HepG2 (cell line): ENCODE measurements at regions not wholly inside any gene's neighbourhood (a gene's known extent, or its start where the extent isn't known, plus 50 kb on each side); places are given as distances from the start of the nearest gene placed in this dataset.

Experiments
- ATAC-seq: fragments of 200-7000 bp; cut with Tn5 transposase; 3 replicates; pipeline ENCODE4 v1.9.1; 2020; ENCODE audit warnings: mild to moderate bottlenecking, moderate library complexity
- BruUV-seq: library from RNA; stranded (reverse); fragments of 400-500 nt; replicated peaks from 2 replicates; lab custom pipeline; 2021; lab: Mats Ljungman, UMichigan
- CTCF ChIA-PET: fragments of 300-600 bp; formaldehyde crosslinking; extraction: SDS; loops from one replicate; lab custom pipeline; 2021; ENCODE audit warnings: low total read pairs, inconsistent platforms, low intra/inter-chr PET ratio; lab: Yijun Ruan, JAX
- POLR2A ChIA-PET: fragments of 350-600 bp; sonication (Branson Sonifier 250); formaldehyde crosslinking; loops from one replicate; lab custom pipeline; 2020; ENCODE audit warnings: antibody characterized with exemption, inconsistent platforms; lab: Yijun Ruan, JAX
- DNase-seq: peaks from one replicate; pipeline ENCODE4 v3.0.0-alpha.2; 2015; ENCODE audit warnings: low spot score
- FAIRE-seq: peaks from 3 replicates; lab custom pipeline; 2011; peaks lifted over from hg19 to GRCh38; lab: Jason Lieb, UNC
- H2AFZ ChIP-seq: one replicate; pipeline ENCODE4 v1.6.1; 2011; ENCODE audit warnings: low read length, inconsistent platforms
- H3K27ac ChIP-seq: fragments of 300-600 bp; 3 replicates; pipeline ENCODE4 v1.8.0; 2011; ENCODE audit warnings: mixed run types, mild to moderate bottlenecking, mixed read lengths, low read length, inconsistent platforms; ENCODE audit not compliant: insufficient read depth; ENCODE audit errors: extremely low read length
- H3K27me3 ChIP-seq, 2 experiments: fragments of 200-600 bp in 1 of 2; 2 replicates in 1 of 2; 3 replicates in 1 of 2; pipeline versions ENCODE4 v1.6.0 to v1.8.0; 2011; ENCODE audit warnings: low read length in 2 of 2, mild to moderate bottlenecking in 2 of 2, moderate library complexity in 2 of 2, inconsistent platforms in 1 of 2; ENCODE audit not compliant: insufficient read depth in 2 of 2, control insufficient read depth in 1 of 2
- H3K36me3 ChIP-seq, 2 experiments: fragments of 200-600 bp in 1 of 2; replicated peaks in 1 of 2; 2 replicates in 1 of 2; 3 replicates in 1 of 2; pipeline versions ENCODE4 v1.5.1 to v1.8.0; 2011; ENCODE audit warnings: low read length in 2 of 2, inconsistent platforms in 1 of 2; ENCODE audit not compliant: insufficient read depth in 2 of 2, control insufficient read depth in 1 of 2
- H3K4me1 ChIP-seq: 2 replicates; pipeline ENCODE4 v1.5.1; 2012; ENCODE audit warnings: low read length, inconsistent platforms; ENCODE audit not compliant: insufficient read depth
- H3K4me2 ChIP-seq: 2 replicates; pipeline ENCODE4 v1.6.0; 2011; ENCODE audit warnings: low read depth, low read length, inconsistent platforms
- H3K4me3 ChIP-seq, 3 experiments: fragments of 200-600 bp in 1 of 3; sonication (generic), shearing (Covaris generic) in 1 of 3; replicated peaks in 1 of 3; 2 replicates each; pipeline ENCODE4 v1.5.1; 2011 to 2016; ENCODE audit warnings: low read length in 3 of 3, inconsistent platforms in 2 of 3, low read depth in 2 of 3, mild to moderate bottlenecking in 2 of 3, control low read depth in 1 of 3, mixed read lengths in 1 of 3; ENCODE audit not compliant: insufficient read depth in 1 of 3
- H3K79me2 ChIP-seq: one replicate; pipeline ENCODE4 v1.6.1; 2011; ENCODE audit warnings: low read length, inconsistent platforms; ENCODE audit not compliant: insufficient read depth
- H3K9ac ChIP-seq: 2 replicates; pipeline ENCODE4 v1.6.0; 2011; ENCODE audit warnings: mild to moderate bottlenecking, low read depth, low read length, inconsistent platforms; ENCODE audit not compliant: insufficient read depth
- H3K9me3 ChIP-seq: 2 replicates; pipeline ENCODE4 v1.5.1; 2012; ENCODE audit warnings: mild to moderate bottlenecking, low read length
- H4K20me1 ChIP-seq: 2 replicates; pipeline ENCODE4 v1.6.0; 2011; ENCODE audit warnings: inconsistent platforms, mild to moderate bottlenecking, low read length, moderate library complexity; ENCODE audit not compliant: insufficient read depth
- CHCHD3 ChIP-seq: sonication (generic); formaldehyde crosslinking; IDR thresholded peaks from 2 replicates; pipeline ENCODE4 v1.8.0; 2022; ENCODE audit warnings: mild to moderate bottlenecking, missing genetic modification reagents, moderate library complexity
- ESRRA ChIP-seq: sonication (generic); formaldehyde crosslinking; IDR thresholded peaks from 2 replicates; pipeline ENCODE4 v1.5.1; 2020; ENCODE audit warnings: mild to moderate bottlenecking, low read depth, missing genetic modification reagents
- GABPA ChIP-seq, 2 experiments: IDR thresholded peaks; 2 replicates each; pipeline ENCODE4 v1.6.1; 2011 to 2016; ENCODE audit warnings: low read depth in 2 of 2, low read length in 1 of 2, missing biosample characterization in 1 of 2, missing genetic modification characterization in 1 of 2
- GZF1 ChIP-seq: sonication (generic); formaldehyde crosslinking; IDR thresholded peaks from 2 replicates; pipeline ENCODE4 v1.5.1; 2020; ENCODE audit warnings: mild to moderate bottlenecking, missing genetic modification reagents
- KDM3A ChIP-seq: IDR thresholded peaks from 2 replicates; pipeline ENCODE4 v1.6.1; 2018; ENCODE audit warnings: low read depth, missing compliant biosample characterization
- NONO ChIP-seq, 2 experiments: fragments of 450-650 bp in 1 of 2; sonication (generic) in 1 of 2; formaldehyde crosslinking in 1 of 2; IDR thresholded peaks in 1 of 2; conservative IDR thresholded peaks in 1 of 2; 2 replicates each; pipeline versions ENCODE4 v1.6.1 to v1.8.0; 2017 to 2022; ENCODE audit warnings: mild to moderate bottlenecking in 1 of 2, missing genetic modification reagents in 1 of 2, moderate library complexity in 1 of 2
- PCBP1 ChIP-seq: fragments of 200-400 bp; formaldehyde crosslinking; IDR thresholded peaks from 2 replicates; pipeline ENCODE4 v1.6.1; 2017; ENCODE audit warnings: mild to moderate bottlenecking, low read depth, low read length, borderline replicate concordance
- SALL1 ChIP-seq: sonication (generic); formaldehyde crosslinking; IDR thresholded peaks from 2 replicates; pipeline ENCODE4 v1.8.0; 2022; ENCODE audit warnings: mild to moderate bottlenecking, missing genetic modification reagents
- SIX1 ChIP-seq: sonication (generic); formaldehyde crosslinking; IDR thresholded peaks from 2 replicates; pipeline ENCODE4 v1.4.0; 2020; ENCODE audit warnings: missing genetic modification reagents, borderline replicate concordance
- ZNF10 ChIP-seq: sonication (generic); formaldehyde crosslinking; IDR thresholded peaks from 2 replicates; pipeline ENCODE4 v1.4.0; 2020; ENCODE audit warnings: mild to moderate bottlenecking, low read depth, missing genetic modification reagents, borderline replicate concordance
- ZNF282 ChIP-seq: fragments of 450-650 bp; IDR thresholded peaks from 2 replicates; pipeline ENCODE4 v1.6.1; 2018; ENCODE audit not compliant: partially characterized antibody
- ZNF446 ChIP-seq: sonication (generic); formaldehyde crosslinking; IDR thresholded peaks from 2 replicates; pipeline ENCODE4 v1.5.0; 2020; ENCODE audit warnings: mild to moderate bottlenecking, missing genetic modification reagents
- ZNF615 ChIP-seq: sonication (generic); formaldehyde crosslinking; IDR thresholded peaks from 2 replicates; pipeline ENCODE4 v1.5.0; 2020; ENCODE audit warnings: mild to moderate bottlenecking, missing genetic modification reagents, borderline replicate concordance
- WGBS: methylation state at CpG from one replicate; pipeline ENCODE4 v1.1.6; 2017; ENCODE audit warnings: low lambda C conversion rate; 5-methylcytosine and 5-hydroxymethylcytosine counted together
- in situ Hi-C: cut with HindIII; loops from 2 replicates; pipeline ENCODE4 v1.10.0; 2017; ENCODE audit warnings: low pct_unique_long_range_greater_than_20kb; ENCODE audit not compliant: extremely low pct_ligation_motif_present
- intact Hi-C: fragments of 100-400 bp; cut with micrococcal nuclease; formaldehyde crosslinking; loops from one replicate; pipeline ENCODE4 v1.10.0; 2022; ENCODE audit not compliant: unreplicated experiment
- TF ChIP-seq, protein P1 (sequence below): sonication (generic); formaldehyde crosslinking; IDR thresholded peaks from 2 replicates; pipeline ENCODE4 v1.8.0; 2023; ENCODE audit warnings: mild to moderate bottlenecking, missing genetic modification reagents

- Histone ChIP-seq H2AFZ (no peak overlapping the region), H3K27ac (no peak overlapping the region), H3K36me3 (peaks cover 18 to 59% of the 10 kb centered on the region in 2 experiments; a peak in 4 of 5 replicates), H3K79me2 (peaks cover 2% of the 10 kb centered on the region), H3K27me3 (no peaks in the 10 kb centered on the region), H3K9ac (no peak overlapping the region), H3K4me2 (no peak overlapping the region), H4K20me1 (peaks cover 1% of the 10 kb centered on the region), H3K4me3 (no peak overlapping the region), H3K9me3 (no peaks in the 10 kb centered on the region), H3K4me1 (no peaks in the 10 kb centered on the region)
- intact Hi-C loops (no loop called here), in situ Hi-C loops (no loop called here)
- ChIA-PET POLR2A (no interaction called here), CTCF (no interaction called here)
- DNase-seq (no peak), ATAC-seq (no peak), FAIRE-seq (no peak)
- no TSS peak for BruUV-seq
- TF ChIP-seq ZNF446 (CRISPR knock-in tag) = no peak
- TF ChIP-seq, protein P1, sequence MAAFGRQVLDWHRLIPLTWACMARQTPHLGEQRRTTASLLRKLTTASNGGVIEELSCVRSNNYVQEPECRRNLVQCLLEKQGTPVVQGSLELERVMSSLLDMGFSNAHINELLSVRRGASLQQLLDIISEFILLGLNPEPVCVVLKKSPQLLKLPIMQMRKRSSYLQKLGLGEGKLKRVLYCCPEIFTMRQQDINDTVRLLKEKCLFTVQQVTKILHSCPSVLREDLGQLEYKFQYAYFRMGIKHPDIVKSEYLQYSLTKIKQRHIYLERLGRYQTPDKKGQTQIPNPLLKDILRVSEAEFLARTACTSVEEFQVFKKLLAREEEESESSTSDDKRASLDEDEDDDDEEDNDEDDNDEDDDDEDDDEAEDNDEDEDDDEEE = no peak
- no peak for TF ChIP-seq KDM3A (CRISPR knock-in tag)
- no peak for TF ChIP-seq CHCHD3 (CRISPR knock-in tag)
- no peak for TF ChIP-seq ZNF615 (CRISPR knock-in tag)
- TF ChIP-seq NONO (IDR thresholded peaks at IDR 0.05) = no peak
- no peak for TF ChIP-seq NONO (CRISPR knock-in tag; conservative IDR thresholded peaks at IDR 0.05)
- TF ChIP-seq SALL1 (CRISPR knock-in tag) = no peak
- WGBS = 97% methylated on average over 6 of the region's 9 CpGs
Observed at GRCh38 chr11:71145368-71145767, 107.0 kb downstream of the SHANK2 start.

DNA sequence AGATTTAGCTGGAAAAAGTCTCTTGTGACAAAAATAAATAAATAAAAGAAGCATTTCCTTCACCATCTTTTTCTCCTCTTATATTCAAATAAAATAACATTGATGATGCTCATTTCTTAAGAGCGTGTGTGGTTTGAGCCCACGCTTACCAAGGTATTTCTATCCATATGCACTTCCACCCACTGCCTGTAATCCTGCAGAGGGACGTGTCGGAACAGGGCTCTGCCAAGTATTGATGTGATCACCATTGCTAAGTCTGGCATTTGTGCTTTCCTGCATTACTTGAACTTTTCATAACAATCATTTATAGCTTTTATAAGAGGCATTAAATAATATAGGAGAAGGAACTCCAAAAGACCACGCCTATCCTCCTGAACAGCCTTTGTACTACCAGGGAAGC lies 107.6 kb downstream of the SHANK2 start:
- Histone ChIP-seq H3K27me3 (no peaks in the 10 kb centered on the region), H3K4me2 (no peak overlapping the region), H2AFZ (no peak overlapping the region), H3K9me3 (no peaks in the 10 kb centered on the region), H3K79me2 (peaks cover 2% of the 10 kb centered on the region), H4K20me1 (peaks cover 3% of the 10 kb centered on the region), H3K4me1 (no peaks in the 10 kb centered on the region), H3K9ac (no peak overlapping the region), H3K36me3 (peaks cover 21 to 66% of the 10 kb centered on the region in 2 experiments), H3K4me3 (no peak overlapping the region), H3K27ac (no peak overlapping the region)
- WGBS = 99% methylated on average over 5 of the region's 5 CpGs
- DNase-seq (no peak), ATAC-seq (no peak), FAIRE-seq (no peak)
- no TSS peak for BruUV-seq
- intact Hi-C loops = no loop called here
- TF ChIP-seq GABPA (IDR thresholded peaks at IDR 0.05; ENCODE audit: low read depth, low read length) (no peak), GABPA (CRISPR knock-in tag; IDR thresholded peaks at IDR 0.05; ENCODE audit: low read depth) (no peak), ZNF282 (no peak), SIX1 (CRISPR knock-in tag) (no peak), PCBP1 (no peak), GZF1 (no peak), ESRRA (CRISPR knock-in tag) (no peak), ZNF10 (CRISPR knock-in tag) (no peak)
- POLR2A ChIA-PET = no interaction called here
- in situ Hi-C loops = no loop called here
- CTCF ChIA-PET = no interaction called here
